SK-N-SH (cell line): ENCODE measurements at regions not wholly inside any gene's neighbourhood (a gene's known extent, or its start where the extent isn't known, plus 50 kb on each side); places are given as distances from the start of the nearest gene placed in this dataset.

Experiments used
- CTCF ChIP-seq: fragments of 200-600 bp; sonication (generic); IDR thresholded peaks from 2 replicates; pipeline ENCODE4 v1.6.1; 2017; ENCODE audit warnings: antibody characterized with exemption, mild to moderate bottlenecking, moderate library complexity
- FOXJ3 ChIP-seq: sonication (generic); formaldehyde crosslinking; IDR thresholded peaks from 2 replicates; pipeline ENCODE4 v1.5.1; 2020; ENCODE audit warnings: mild to moderate bottlenecking, missing genetic modification reagents
- MAX ChIP-seq: IDR thresholded peaks from 2 replicates; pipeline ENCODE4 v1.4.0; 2012; ENCODE audit warnings: low read depth
- MEF2A ChIP-seq: IDR thresholded peaks from 2 replicates; pipeline ENCODE4 v1.4.0; 2012; ENCODE audit warnings: low read depth, borderline replicate concordance
- NRF1 ChIP-seq: IDR thresholded peaks from 2 replicates; pipeline ENCODE4 v1.6.1; 2012; ENCODE audit warnings: low read depth, mild to moderate bottlenecking, low read length
- POLR2AphosphoS5 ChIP-seq: IDR thresholded peaks from 2 replicates; pipeline ENCODE4 v1.6.1; 2012; ENCODE audit warnings: low read depth, low read length
- RAD21 ChIP-seq: IDR thresholded peaks from 2 replicates; pipeline ENCODE4 v1.6.1; 2012; ENCODE audit warnings: mild to moderate bottlenecking, low read length
- RCOR1 ChIP-seq: fragments of 150-350 bp; IDR thresholded peaks from 2 replicates; pipeline ENCODE4 v1.6.1; 2017; ENCODE audit warnings: antibody characterized with exemption, low read length
- RFX5 ChIP-seq: IDR thresholded peaks from 2 replicates; pipeline ENCODE4 v1.6.1; 2012; ENCODE audit warnings: mild to moderate bottlenecking, improper control_type of control experiment, low read length
- SMC3 ChIP-seq: IDR thresholded peaks from 2 replicates; pipeline ENCODE4 v1.6.1; 2012; ENCODE audit warnings: low read depth, low read length, improper control_type of control experiment
- USF1 ChIP-seq: IDR thresholded peaks from 2 replicates; pipeline ENCODE4 v1.4.0; 2012; ENCODE audit warnings: low read depth, borderline replicate concordance
- YY1 ChIP-seq: IDR thresholded peaks from 2 replicates; pipeline ENCODE4 v1.4.0; 2012; ENCODE audit warnings: low read depth, mild to moderate bottlenecking
- TF ChIP-seq, protein P1 (sequence below): fragments of 150-350 bp; IDR thresholded peaks from 2 replicates; pipeline ENCODE4 v1.6.1; 2017; ENCODE audit warnings: antibody characterized with exemption, low read length, low read depth, borderline replicate concordance

GRCh38 chr1:30532621-30533020 is 190.8 kb downstream of the MATN1 start:
- TF ChIP-seq MEF2A (no peak), RAD21 (no peak), CTCF (no peak), NRF1 (no peak), RCOR1 (no peak), RFX5 (no peak), USF1 (no peak), POLR2AphosphoS5 (no peak), SMC3 (no peak), MAX (no peak), FOXJ3 (no peak), YY1 (no peak)
- TF ChIP-seq, protein P1, sequence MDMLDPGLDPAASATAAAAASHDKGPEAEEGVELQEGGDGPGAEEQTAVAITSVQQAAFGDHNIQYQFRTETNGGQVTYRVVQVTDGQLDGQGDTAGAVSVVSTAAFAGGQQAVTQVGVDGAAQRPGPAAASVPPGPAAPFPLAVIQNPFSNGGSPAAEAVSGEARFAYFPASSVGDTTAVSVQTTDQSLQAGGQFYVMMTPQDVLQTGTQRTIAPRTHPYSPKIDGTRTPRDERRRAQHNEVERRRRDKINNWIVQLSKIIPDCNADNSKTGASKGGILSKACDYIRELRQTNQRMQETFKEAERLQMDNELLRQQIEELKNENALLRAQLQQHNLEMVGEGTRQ, result no peak
